Panc1 (cell line): ENCODE measurements at regions not wholly inside any gene's neighbourhood (a gene's known extent, or its start where the extent isn't known, plus 50 kb on each side); places are given as distances from the start of the nearest gene placed in this dataset.

Experiments
- ATAC-seq: fragments of 200-7000 bp; cut with Tn5 transposase; 2 replicates; pipeline ENCODE4 v1.9.1; 2020; ENCODE audit warnings: mild to moderate bottlenecking, moderate library complexity
- BruUV-seq: library from RNA; stranded (reverse); fragments of 400-500 nt; replicated peaks from 2 replicates; lab custom pipeline; 2021; lab: Mats Ljungman, UMichigan
- CTCF ChIA-PET: fragments of 300-600 bp; sonication (Branson Sonifier 250); formaldehyde crosslinking; loops from one replicate; lab custom pipeline; 2022; ENCODE audit warnings: antibody characterized with exemption; lab: Charles Lee
- POLR2A ChIA-PET: fragments of 300-600 bp; sonication (Branson Sonifier 250); formaldehyde crosslinking; loops from one replicate; lab custom pipeline; 2022; ENCODE audit warnings: antibody characterized with exemption; lab: Charles Lee
- DNase-seq: peaks from one replicate; pipeline ENCODE4 v3.0.0-alpha.2; 2010; ENCODE audit warnings: low read depth, low spot score
- H3K27ac ChIP-seq: 2 replicates; pipeline ENCODE4 v1.5.1; 2011; ENCODE audit warnings: mild to moderate bottlenecking, low read length, inconsistent platforms
- H3K27me3 ChIP-seq: fragments of 200-500 bp; sonication (Bioruptor generic); 2 replicates; pipeline ENCODE4 v1.6.0; 2014; ENCODE audit warnings: low read length, inconsistent platforms; ENCODE audit not compliant: control insufficient read depth, insufficient read depth
- H3K36me3 ChIP-seq: fragments of 200-500 bp; sonication (Bioruptor generic); 2 replicates; pipeline ENCODE4 v1.5.1; 2014; ENCODE audit warnings: inconsistent platforms, mild to moderate bottlenecking, low read length, moderate library complexity; ENCODE audit not compliant: control insufficient read depth, insufficient read depth
- H3K4me1 ChIP-seq: 2 replicates; pipeline ENCODE4 v1.5.1; 2011; ENCODE audit warnings: inconsistent platforms, mild to moderate bottlenecking, low read length, moderate library complexity; ENCODE audit not compliant: control insufficient read depth, insufficient read depth
- H3K4me3 ChIP-seq, 2 experiments: 2 replicates each; pipeline ENCODE4 v1.5.1; 2011 to 2012; ENCODE audit warnings: low read depth in 2 of 2, low read length in 2 of 2, mild to moderate bottlenecking in 2 of 2, inconsistent platforms in 1 of 2, moderate library complexity in 1 of 2
- H3K9me3 ChIP-seq: fragments of 200-500 bp; sonication (Bioruptor generic); 2 replicates; pipeline ENCODE4 v1.5.1; 2014; ENCODE audit warnings: low read depth, mild to moderate bottlenecking, inconsistent platforms, low read length, moderate library complexity; ENCODE audit not compliant: control insufficient read depth, insufficient read depth
- CTCF ChIP-seq: fragments of 450-650 bp; IDR thresholded peaks from 2 replicates; pipeline ENCODE4 v1.5.1; 2017; ENCODE audit warnings: mild to moderate bottlenecking
- POLR2AphosphoS5 ChIP-seq: IDR thresholded peaks from 2 replicates; pipeline ENCODE4 v1.6.1; 2012; ENCODE audit warnings: mild to moderate bottlenecking, low read depth, low read length, moderate library complexity
- REST ChIP-seq, 2 experiments: IDR thresholded peaks; 2 replicates each; pipeline ENCODE4 v1.6.1; 2011 to 2012; ENCODE audit warnings: low read depth in 2 of 2, control low read depth in 1 of 2, low read length in 1 of 2, mild to moderate bottlenecking in 1 of 2, moderate library complexity in 1 of 2; ENCODE audit not compliant: insufficient read depth in 1 of 2
- SIN3A ChIP-seq: IDR thresholded peaks from 2 replicates; pipeline ENCODE4 v1.6.1; 2012; ENCODE audit warnings: low read depth, mild to moderate bottlenecking, low read length, moderate library complexity, borderline replicate concordance; ENCODE audit not compliant: insufficient read depth
- TCF7L2 ChIP-seq: IDR thresholded peaks from 2 replicates; pipeline ENCODE4 v1.6.1; 2011; ENCODE audit warnings: mild to moderate bottlenecking, low read depth, low read length, inconsistent platforms
- in situ Hi-C: cut with HindIII; loops from 2 replicates; pipeline ENCODE4 v1.10.0; 2016; ENCODE audit warnings: low sequenced_read_pairs, low pct_unique_long_range_greater_than_20kb
- intact Hi-C: fragments of 100-400 bp; cut with micrococcal nuclease; formaldehyde crosslinking; loops from one replicate; pipeline ENCODE4 v1.10.0; 2022; ENCODE audit not compliant: unreplicated experiment

GRCh38 chrX:39049975-39050374 lies 248.7 kb downstream of the MID1IP1 start:
- ChIA-PET CTCF (no interaction called here), POLR2A (no interaction called here)
- DNase-seq: no peak
- H3K4me1 ChIP-seq: no peaks in the 10 kb centered on the region
- H3K9me3 ChIP-seq: no peaks in the 10 kb centered on the region
- H3K36me3 ChIP-seq: no peaks in the 10 kb centered on the region
- no peak for TF ChIP-seq REST (IDR thresholded peaks at IDR 0.05; ENCODE audit: insufficient read depth in 1 of 2, low read depth in 2 of 2, low read length in 1 of 2)
- TF ChIP-seq SIN3A: no peak
- no peak for TF ChIP-seq TCF7L2
- no peak for TF ChIP-seq CTCF
- TF ChIP-seq POLR2AphosphoS5: no peak
- H3K27ac ChIP-seq: no peak overlapping the region
- BruUV-seq: no TSS peak
- no peaks in the 10 kb centered on the region for H3K27me3 ChIP-seq
- no peak overlapping the region for H3K4me3 ChIP-seq
- in situ Hi-C loops: no loop called here
- intact Hi-C loops: no loop called here
- ATAC-seq: no peak

GRCh38 chrX:39050427-39050826 lies 249.2 kb downstream of the MID1IP1 start:
- intact Hi-C loops (no loop called here), in situ Hi-C loops (no loop called here)
- Histone ChIP-seq H3K27me3 (no peaks in the 10 kb centered on the region), H3K36me3 (no peaks in the 10 kb centered on the region), H3K4me1 (no peaks in the 10 kb centered on the region), H3K9me3 (no peaks in the 10 kb centered on the region), H3K4me3 (no peak overlapping the region), H3K27ac (no peak overlapping the region)
- ChIA-PET CTCF (no interaction called here), POLR2A (no interaction called here)
- BruUV-seq: no TSS peak
- TF ChIP-seq CTCF (no peak), POLR2AphosphoS5 (no peak), TCF7L2 (no peak), SIN3A (no peak), REST (IDR thresholded peaks at IDR 0.05; ENCODE audit: insufficient read depth in 1 of 2, low read depth in 2 of 2, low read length in 1 of 2) (no peak)
- no peak for DNase-seq
- no peak for ATAC-seq
